C4-2B (cell line): ENCODE measurements at regions not wholly inside any gene's neighbourhood (a gene's known extent, or its start where the extent isn't known, plus 50 kb on each side); places are given as distances from the start of the nearest gene placed in this dataset.

ENCODE experiments used
- H3K27ac ChIP-seq: fragments of 450-650 bp; 2 replicates; pipeline ENCODE4 v1.5.1; 2017
- ZFX ChIP-seq: fragments of 450-650 bp; IDR thresholded peaks from 2 replicates; pipeline ENCODE4 v1.6.1; 2017
- TF ChIP-seq, protein P1 (sequence below): fragments of 450-650 bp; conservative IDR thresholded peaks from 2 replicates; pipeline ENCODE4 v1.5.1; 2017; ENCODE audit warnings: mild to moderate bottlenecking

GRCh38 chr5:77893225-77893860, 117.2 kb upstream of the TBCA start:
- H3K27ac ChIP-seq = no peak overlapping the region
- TF ChIP-seq ZFX = no peak
- TF ChIP-seq, protein P1, sequence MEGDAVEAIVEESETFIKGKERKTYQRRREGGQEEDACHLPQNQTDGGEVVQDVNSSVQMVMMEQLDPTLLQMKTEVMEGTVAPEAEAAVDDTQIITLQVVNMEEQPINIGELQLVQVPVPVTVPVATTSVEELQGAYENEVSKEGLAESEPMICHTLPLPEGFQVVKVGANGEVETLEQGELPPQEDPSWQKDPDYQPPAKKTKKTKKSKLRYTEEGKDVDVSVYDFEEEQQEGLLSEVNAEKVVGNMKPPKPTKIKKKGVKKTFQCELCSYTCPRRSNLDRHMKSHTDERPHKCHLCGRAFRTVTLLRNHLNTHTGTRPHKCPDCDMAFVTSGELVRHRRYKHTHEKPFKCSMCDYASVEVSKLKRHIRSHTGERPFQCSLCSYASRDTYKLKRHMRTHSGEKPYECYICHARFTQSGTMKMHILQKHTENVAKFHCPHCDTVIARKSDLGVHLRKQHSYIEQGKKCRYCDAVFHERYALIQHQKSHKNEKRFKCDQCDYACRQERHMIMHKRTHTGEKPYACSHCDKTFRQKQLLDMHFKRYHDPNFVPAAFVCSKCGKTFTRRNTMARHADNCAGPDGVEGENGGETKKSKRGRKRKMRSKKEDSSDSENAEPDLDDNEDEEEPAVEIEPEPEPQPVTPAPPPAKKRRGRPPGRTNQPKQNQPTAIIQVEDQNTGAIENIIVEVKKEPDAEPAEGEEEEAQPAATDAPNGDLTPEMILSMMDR = no peak

DNA sequence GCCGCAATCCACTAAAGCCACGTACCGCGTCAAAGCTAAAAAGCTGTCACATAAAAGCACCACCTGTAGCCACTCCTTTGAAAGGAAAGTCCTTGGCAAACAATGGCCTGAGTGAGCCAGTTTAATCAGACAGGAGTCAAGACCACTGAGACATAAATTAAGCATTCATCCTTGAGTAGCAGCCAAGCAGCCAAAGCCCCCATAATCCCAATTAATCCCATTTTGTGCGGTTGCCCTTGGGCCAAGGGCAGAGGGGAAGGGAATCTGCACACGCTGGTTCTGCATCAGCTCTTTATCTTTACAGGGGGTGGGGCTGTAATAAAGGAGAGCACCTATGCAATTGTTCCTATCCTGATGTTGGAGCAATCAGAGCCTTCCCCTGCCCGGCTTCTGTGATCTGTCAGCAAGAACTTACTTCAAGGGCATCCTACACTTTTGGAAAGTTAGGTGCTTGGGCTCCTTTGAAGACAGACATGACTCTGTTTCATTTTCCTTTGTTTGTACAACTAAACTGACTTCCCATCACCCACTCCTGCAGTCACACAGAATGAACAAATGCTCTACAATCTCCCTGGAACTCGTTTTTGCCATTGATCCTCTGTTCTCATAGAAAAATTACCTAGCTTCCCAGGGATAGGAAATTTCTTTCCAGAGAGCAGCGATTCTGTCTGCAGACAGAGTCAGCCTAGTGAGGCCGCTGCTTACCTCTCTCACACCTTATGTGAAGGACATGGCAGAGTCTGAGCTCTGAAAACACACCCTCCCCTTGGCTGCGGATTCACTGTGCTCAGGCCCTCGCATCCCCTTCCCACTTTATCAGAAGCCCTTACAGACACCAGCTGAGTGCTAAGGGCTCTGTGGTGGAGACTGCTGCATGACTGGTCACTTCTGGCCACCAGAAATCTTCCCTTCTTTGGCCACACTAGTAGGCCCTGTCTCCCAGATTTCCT, 116.2 kb upstream of the TBCA start:
- no peak overlapping the region for H3K27ac ChIP-seq
- TF ChIP-seq ZFX = no peak
- TF ChIP-seq, protein P1 = no peak

DNA sequence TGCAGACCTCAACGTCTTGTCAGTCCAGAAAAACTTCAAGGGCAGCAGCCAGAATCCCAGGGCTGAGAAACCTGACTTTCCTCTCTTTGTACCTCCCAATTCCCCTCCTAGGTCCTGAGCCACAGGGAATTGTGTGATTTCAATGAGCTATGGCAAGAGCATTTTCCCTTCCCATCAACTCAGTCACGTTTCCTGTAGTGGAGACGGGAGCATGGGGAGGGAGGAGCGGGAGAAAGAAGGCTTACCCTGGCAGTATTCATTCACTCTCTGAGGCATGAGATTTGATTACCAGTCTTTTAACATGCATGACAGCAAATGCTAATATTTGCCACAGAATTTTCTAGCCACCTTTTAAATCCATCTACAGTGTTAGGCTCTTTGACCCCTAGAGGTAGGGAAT, 109.4 kb upstream of the TBCA start:
- H3K27ac ChIP-seq = no peak overlapping the region
- TF ChIP-seq, protein P1 = no peak
- TF ChIP-seq ZFX = no peak

- no peak for TF ChIP-seq ZFX
- TF ChIP-seq, protein P1 = no peak
- H3K27ac ChIP-seq = no peak overlapping the region
These were observed 106.6 kb upstream of the TBCA start for GRCh38 chr5:77882670-77883257.

DNA sequence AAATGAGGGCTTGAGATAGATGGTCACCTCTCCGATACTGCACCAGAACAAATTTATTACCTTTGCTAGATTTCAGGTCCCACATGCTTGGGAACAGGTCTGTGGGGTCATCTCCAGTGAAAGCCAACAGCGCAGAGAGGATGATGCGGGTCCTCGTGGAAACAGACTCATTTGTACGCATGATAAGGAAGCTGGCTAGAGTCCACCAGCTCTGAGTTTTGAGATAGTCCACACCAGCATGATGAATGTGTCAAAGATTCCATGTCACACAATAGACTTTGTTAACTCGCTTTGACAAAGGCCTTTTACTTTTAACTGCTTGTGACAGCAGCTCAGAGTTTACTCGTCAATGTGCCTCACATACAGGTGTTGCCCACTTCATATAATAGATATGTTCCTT, 105.4 kb upstream of the TBCA start:
- no peak overlapping the region for H3K27ac ChIP-seq

DNA sequence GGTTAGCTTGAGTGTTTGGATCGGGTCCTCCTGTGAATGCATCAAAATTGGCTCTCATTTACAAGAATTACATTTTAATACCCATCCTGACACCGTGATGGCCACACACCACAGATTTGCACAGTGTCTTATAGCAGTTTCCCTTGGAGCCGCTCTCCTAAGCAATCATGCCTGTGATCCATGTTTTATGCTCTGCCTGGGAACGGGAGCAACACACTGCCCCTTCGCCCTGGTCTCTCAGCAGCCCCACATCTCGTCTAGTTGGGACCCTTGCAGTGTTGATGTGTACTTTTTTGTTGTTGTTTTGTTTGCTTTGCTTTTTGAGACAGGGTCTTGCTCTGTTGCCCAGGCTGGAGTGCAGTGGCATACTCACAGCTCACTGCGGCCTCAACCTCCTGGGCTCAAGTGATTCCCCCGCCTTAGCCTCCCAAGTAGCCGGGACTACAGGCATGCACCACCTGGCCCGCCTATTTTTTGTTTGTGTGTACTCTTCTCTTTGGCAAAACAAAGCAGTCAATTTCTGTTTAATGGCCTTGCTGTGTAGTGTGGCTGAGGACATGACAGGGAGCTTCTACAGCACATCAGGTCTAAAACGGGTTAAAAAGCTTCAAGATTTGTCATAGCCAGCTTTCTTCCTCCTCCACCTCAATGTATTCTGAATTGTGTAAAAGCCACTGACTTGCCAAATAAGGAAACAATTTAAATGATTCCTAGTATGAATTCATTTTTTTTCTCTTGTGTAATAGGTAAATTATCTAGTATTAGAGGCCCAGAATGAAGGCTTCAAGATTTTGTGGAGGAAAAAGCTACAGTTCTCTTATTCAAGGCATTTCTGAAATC, 101.6 kb upstream of the TBCA start:
- TF ChIP-seq, protein P1 = no peak
- no peak for TF ChIP-seq ZFX
- no peak overlapping the region for H3K27ac ChIP-seq

More for the DNA sequence above, 105.4 kb upstream of the TBCA start:
- TF ChIP-seq ZFX = no peak
- TF ChIP-seq, protein P1 = no peak
